Liver (tissue), 7 donors: ENCODE measurements at regions not wholly inside any gene's neighbourhood (a gene's known extent, or its start where the extent isn't known, plus 50 kb on each side); places are given as distances from the start of the nearest gene placed in this dataset.

Experiments
- DNase-seq: peaks from one replicate; pipeline ENCODE4 v3.0.0-alpha.2; 2017; ENCODE audit warnings: low spot score
- H3K27ac ChIP-seq, 2 donors: one replicate each; pipeline ENCODE4 v1.7.0; 2013; ENCODE audit warnings: inconsistent platforms in 2 of 2, low read length in 2 of 2, control low read depth in 1 of 2, low read depth in 1 of 2, mild to moderate bottlenecking in 1 of 2
- H3K27me3 ChIP-seq, 4 donors: one replicate each; pipeline versions ENCODE4 v1.6.1 to v1.7.0; 2013; ENCODE audit warnings: low read length in 3 of 4, inconsistent platforms in 1 of 4, mild to moderate bottlenecking in 1 of 4, moderate library complexity in 1 of 4; ENCODE audit not compliant: control insufficient read depth in 4 of 4, insufficient read depth in 4 of 4
- H3K36me3 ChIP-seq, 4 donors: one replicate each; pipeline versions ENCODE4 v1.6.1 to v1.7.0; 2013; ENCODE audit warnings: low read length in 3 of 4, mild to moderate bottlenecking in 3 of 4, low read depth in 1 of 4, moderate library complexity in 1 of 4; ENCODE audit not compliant: control insufficient read depth in 4 of 4, insufficient read depth in 3 of 4
- H3K4me1 ChIP-seq, 4 donors: one replicate each; pipeline versions ENCODE4 v1.6.1 to v1.7.0; 2013; ENCODE audit warnings: low read length in 3 of 4, mild to moderate bottlenecking in 3 of 4, moderate library complexity in 1 of 4; ENCODE audit not compliant: control insufficient read depth in 4 of 4, insufficient read depth in 4 of 4
- H3K4me3 ChIP-seq, 3 donors: one replicate each; pipeline versions ENCODE4 v1.6.1 to v1.7.0; 2013; ENCODE audit warnings: low read length in 3 of 3, control low read depth in 1 of 3, low read depth in 1 of 3, mild to moderate bottlenecking in 1 of 3
- H3K9ac ChIP-seq, 2 donors: one replicate each; pipeline ENCODE4 v1.7.0; 2013; ENCODE audit warnings: low read length in 2 of 2, mild to moderate bottlenecking in 2 of 2, moderate library complexity in 2 of 2, control low read depth in 1 of 2, low read depth in 1 of 2
- H3K9me3 ChIP-seq, 4 donors: one replicate each; pipeline versions ENCODE4 v1.6.1 to v1.7.0; 2013; ENCODE audit warnings: low read length in 3 of 4; ENCODE audit not compliant: control insufficient read depth in 4 of 4
- EGR1 ChIP-seq, 2 donors: IDR thresholded peaks; 2 replicates each; pipeline ENCODE4 v1.6.1; 2016 to 2018; ENCODE audit warnings: antibody characterized with exemption in 2 of 2, low read depth in 2 of 2
- FOXA1 ChIP-seq: IDR thresholded peaks from 2 replicates; pipeline ENCODE4 v1.6.1; 2016; ENCODE audit warnings: antibody characterized with exemption
- GABPA ChIP-seq, 2 donors: IDR thresholded peaks in 1 of 2; conservative IDR thresholded peaks in 1 of 2; 2 replicates each; pipeline ENCODE4 v1.6.1; 2016; ENCODE audit warnings: antibody characterized with exemption in 2 of 2, mild to moderate bottlenecking in 1 of 2, moderate library complexity in 1 of 2
- HNF4A ChIP-seq, 2 donors: conservative IDR thresholded peaks; 2 replicates each; pipeline ENCODE4 v1.6.1; 2016; ENCODE audit warnings: antibody characterized with exemption in 2 of 2, mild to moderate bottlenecking in 2 of 2
- HNF4G ChIP-seq: IDR thresholded peaks from 2 replicates; pipeline ENCODE4 v1.6.1; 2016; ENCODE audit warnings: antibody characterized with exemption
- JUND ChIP-seq, 2 donors: IDR thresholded peaks; 2 replicates each; pipeline ENCODE4 v1.6.1; 2016; ENCODE audit warnings: antibody characterized with exemption in 2 of 2
- NR2F2 ChIP-seq: IDR thresholded peaks from 2 replicates; pipeline ENCODE4 v1.6.1; 2016; ENCODE audit warnings: antibody characterized with exemption
- RXRA ChIP-seq, 2 donors: IDR thresholded peaks; 2 replicates each; pipeline ENCODE4 v1.6.1; 2017 to 2018; ENCODE audit warnings: antibody characterized with exemption in 2 of 2, mild to moderate bottlenecking in 1 of 2
- SP1 ChIP-seq: IDR thresholded peaks from 2 replicates; pipeline ENCODE4 v1.6.1; 2018; ENCODE audit warnings: antibody characterized with exemption, mild to moderate bottlenecking
- ZBTB33 ChIP-seq: IDR thresholded peaks from 2 replicates; pipeline ENCODE4 v1.6.1; 2016; ENCODE audit warnings: antibody characterized with exemption
- WGBS: extraction: QIAGEN DNeasy Blood & Tissue Kit; methylation state at CpG from one replicate; pipeline ENCODE4 v1.1.7; 2013; 5-methylcytosine and 5-hydroxymethylcytosine counted together
- TF ChIP-seq, protein P1 (sequence below): IDR thresholded peaks from 2 replicates; pipeline ENCODE4 v1.6.1; 2016; ENCODE audit warnings: antibody characterized with exemption, mild to moderate bottlenecking
- TF ChIP-seq, protein P2 (sequence below): IDR thresholded peaks from 2 replicates; pipeline ENCODE4 v1.6.1; 2016; ENCODE audit warnings: antibody characterized with exemption
- donor health status: healthy.
- donor health status: healthy.
- donor health status: healthy.
- donor health status: healthy.

DNA sequence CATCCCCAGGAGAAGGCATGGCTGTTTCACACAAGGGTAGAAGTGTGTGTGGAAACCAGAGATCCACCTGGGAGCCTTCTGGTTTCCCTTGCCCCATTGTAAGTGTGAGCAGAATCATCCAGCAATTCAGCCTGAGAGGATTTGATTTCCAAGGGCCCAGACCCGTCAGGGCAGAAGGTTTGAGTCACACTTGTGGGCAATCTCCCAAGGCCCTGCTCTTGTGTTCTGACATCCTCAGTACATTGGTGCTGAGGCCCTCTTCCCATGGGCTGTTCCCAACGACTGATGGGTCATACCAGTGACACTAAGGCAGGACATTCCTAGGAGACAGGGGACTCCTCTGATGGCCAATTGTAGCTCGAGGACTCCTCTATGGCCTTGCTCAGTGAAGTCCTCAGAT, 58.2 kb upstream of the POLR1H start:
- Histone ChIP-seq H3K9me3 (no peaks in the 10 kb centered on the region), H3K4me1 (peaks cover 7 to 19% (median 14%) of the 10 kb centered on the region in 4 donors), H3K36me3 (no peaks in the 10 kb centered on the region), H3K9ac (no peak overlapping the region), H3K27ac (no peak overlapping the region), H3K27me3 (no peaks in the 10 kb centered on the region), H3K4me3 (no peak overlapping the region)
- no peak for DNase-seq
- TF ChIP-seq JUND (IDR thresholded peaks at IDR 0.05) (no peak), HNF4A (conservative IDR thresholded peaks at IDR 0.05) (no peak), SP1 (no peak), FOXA1 (no peak), NR2F2 (no peak)
- WGBS: 73% methylated on average over 3 of the region's 3 CpGs

GRCh38 chr6:30005482-30005881, 55.6 kb upstream of the POLR1H start:
- peaks cover 7 to 19% (median 14%) of the 10 kb centered on the region in 4 donors for H3K4me1 ChIP-seq
- H3K27me3 ChIP-seq: no peaks in the 10 kb centered on the region
- H3K36me3 ChIP-seq: peaks cover 0 to 1% (median 0%) of the 10 kb centered on the region in 4 donors
- no peak overlapping the region for H3K27ac ChIP-seq
- DNase-seq: no peak
- TF ChIP-seq, protein P1, sequence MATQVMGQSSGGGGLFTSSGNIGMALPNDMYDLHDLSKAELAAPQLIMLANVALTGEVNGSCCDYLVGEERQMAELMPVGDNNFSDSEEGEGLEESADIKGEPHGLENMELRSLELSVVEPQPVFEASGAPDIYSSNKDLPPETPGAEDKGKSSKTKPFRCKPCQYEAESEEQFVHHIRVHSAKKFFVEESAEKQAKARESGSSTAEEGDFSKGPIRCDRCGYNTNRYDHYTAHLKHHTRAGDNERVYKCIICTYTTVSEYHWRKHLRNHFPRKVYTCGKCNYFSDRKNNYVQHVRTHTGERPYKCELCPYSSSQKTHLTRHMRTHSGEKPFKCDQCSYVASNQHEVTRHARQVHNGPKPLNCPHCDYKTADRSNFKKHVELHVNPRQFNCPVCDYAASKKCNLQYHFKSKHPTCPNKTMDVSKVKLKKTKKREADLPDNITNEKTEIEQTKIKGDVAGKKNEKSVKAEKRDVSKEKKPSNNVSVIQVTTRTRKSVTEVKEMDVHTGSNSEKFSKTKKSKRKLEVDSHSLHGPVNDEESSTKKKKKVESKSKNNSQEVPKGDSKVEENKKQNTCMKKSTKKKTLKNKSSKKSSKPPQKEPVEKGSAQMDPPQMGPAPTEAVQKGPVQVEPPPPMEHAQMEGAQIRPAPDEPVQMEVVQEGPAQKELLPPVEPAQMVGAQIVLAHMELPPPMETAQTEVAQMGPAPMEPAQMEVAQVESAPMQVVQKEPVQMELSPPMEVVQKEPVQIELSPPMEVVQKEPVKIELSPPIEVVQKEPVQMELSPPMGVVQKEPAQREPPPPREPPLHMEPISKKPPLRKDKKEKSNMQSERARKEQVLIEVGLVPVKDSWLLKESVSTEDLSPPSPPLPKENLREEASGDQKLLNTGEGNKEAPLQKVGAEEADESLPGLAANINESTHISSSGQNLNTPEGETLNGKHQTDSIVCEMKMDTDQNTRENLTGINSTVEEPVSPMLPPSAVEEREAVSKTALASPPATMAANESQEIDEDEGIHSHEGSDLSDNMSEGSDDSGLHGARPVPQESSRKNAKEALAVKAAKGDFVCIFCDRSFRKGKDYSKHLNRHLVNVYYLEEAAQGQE: no peak
- TF ChIP-seq HNF4G: no peak
- TF ChIP-seq, protein P2, sequence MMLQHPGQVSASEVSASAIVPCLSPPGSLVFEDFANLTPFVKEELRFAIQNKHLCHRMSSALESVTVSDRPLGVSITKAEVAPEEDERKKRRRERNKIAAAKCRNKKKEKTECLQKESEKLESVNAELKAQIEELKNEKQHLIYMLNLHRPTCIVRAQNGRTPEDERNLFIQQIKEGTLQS: no peak
- TF ChIP-seq GABPA (IDR thresholded peaks at IDR 0.05 in 1 of 2, conservative IDR thresholded peaks at IDR 0.05 in 1 of 2): no peak
- TF ChIP-seq ZBTB33: no peak
- TF ChIP-seq EGR1 (IDR thresholded peaks at IDR 0.05; ENCODE audit: low read depth in 2 of 2): no peak
- no peak for TF ChIP-seq RXRA (IDR thresholded peaks at IDR 0.05)
- no peak for TF ChIP-seq SP1
- H3K9me3 ChIP-seq: no peaks in the 10 kb centered on the region
- H3K4me3 ChIP-seq: no peak overlapping the region
- WGBS: 96% methylated on average over 3 of the region's 3 CpGs
- H3K9ac ChIP-seq: no peak overlapping the region
